ENCODE measurements at regions not wholly inside any gene's neighbourhood (a gene's known extent, or its start where the extent isn't known, plus 50 kb on each side); places are given as distances from the start of the nearest gene placed in this dataset.

DNA sequence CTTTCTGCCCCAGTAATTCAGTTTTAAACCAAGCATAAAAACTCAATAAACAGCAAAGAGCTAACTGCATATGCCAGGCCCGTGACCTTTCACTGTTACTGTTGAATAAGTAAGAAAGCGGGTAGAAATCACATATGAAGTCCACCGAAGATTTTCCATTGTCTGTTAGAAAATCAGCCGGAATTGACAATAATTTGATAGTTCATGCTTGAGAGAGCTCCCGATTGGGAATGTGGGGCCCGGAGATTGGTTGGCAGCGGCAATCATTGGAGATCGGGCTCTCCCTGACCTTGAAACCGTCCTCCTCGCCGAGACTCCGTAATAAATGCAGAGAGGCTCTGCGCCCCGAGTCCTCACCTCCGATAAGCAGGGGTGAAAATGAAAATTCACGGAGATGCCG lies 709.6 kb downstream of the BRD1 start:
- TF ChIP-seq, protein P1, sequence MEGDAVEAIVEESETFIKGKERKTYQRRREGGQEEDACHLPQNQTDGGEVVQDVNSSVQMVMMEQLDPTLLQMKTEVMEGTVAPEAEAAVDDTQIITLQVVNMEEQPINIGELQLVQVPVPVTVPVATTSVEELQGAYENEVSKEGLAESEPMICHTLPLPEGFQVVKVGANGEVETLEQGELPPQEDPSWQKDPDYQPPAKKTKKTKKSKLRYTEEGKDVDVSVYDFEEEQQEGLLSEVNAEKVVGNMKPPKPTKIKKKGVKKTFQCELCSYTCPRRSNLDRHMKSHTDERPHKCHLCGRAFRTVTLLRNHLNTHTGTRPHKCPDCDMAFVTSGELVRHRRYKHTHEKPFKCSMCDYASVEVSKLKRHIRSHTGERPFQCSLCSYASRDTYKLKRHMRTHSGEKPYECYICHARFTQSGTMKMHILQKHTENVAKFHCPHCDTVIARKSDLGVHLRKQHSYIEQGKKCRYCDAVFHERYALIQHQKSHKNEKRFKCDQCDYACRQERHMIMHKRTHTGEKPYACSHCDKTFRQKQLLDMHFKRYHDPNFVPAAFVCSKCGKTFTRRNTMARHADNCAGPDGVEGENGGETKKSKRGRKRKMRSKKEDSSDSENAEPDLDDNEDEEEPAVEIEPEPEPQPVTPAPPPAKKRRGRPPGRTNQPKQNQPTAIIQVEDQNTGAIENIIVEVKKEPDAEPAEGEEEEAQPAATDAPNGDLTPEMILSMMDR (conservative IDR thresholded peaks at IDR 0.05; ENCODE audit: low read depth, low read length), result no peak
- DNase-seq (ENCODE audit: low read depth), result no peak
- no peak overlapping the region for H3K4me3 ChIP-seq (ENCODE audit: low read depth, low read length)

DNA sequence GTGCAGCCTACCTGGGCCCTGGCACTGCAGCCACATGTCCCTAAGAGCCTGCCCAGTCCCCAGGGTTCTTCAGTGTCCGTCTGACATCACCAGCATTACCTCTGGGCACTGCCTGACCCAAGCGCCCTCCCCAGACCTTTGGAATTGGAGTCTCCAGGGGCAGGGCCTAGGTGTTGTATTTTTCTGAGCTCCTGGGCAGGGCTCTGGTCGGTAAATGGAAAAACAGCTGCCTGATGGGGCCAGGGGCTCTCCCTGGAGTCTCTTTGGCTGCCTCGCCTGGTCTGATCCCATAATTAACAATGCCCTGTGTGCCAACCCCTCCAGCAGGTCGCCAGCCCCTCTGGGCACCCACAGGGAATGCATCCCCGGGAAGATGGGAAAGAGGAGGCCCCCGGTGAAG lies 710.2 kb downstream of the BRD1 start:
- TF ChIP-seq, protein P1 (conservative IDR thresholded peaks at IDR 0.05; ENCODE audit: low read depth, low read length), result no peak
- no peak overlapping the region for H3K4me3 ChIP-seq (ENCODE audit: low read depth, low read length)

DNA sequence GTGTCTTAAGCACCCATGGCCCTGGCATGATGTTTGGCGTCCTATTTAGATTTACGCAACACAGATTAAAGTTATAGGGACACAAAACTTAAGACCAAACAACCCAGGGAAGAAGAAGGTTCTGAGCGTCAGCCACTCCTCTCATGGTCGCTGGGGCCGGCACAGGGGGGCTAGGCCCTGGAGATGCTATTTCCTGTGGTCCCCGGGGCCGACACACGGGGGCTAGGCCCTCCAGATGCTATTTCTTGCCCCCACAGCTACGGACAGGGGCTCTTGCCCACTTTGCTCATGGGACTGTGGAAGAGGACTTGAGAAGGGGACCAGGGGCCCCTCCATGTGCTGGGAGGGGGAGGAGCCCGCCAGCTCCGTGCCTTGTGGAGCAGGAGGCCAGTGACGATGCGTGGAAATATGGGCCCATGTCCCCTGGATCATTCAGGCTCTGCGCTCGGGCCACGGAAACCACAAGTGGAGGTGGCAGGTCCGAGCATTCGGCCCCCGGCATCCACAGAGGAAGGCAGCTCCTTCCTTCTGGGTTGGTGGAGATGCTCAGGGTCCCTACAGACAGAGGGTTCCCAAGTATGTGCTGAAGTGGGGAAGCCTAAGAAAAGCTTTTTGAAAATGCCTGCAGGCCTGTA lies 711.1 kb downstream of the BRD1 start:
- no peak overlapping the region for H3K4me3 ChIP-seq (ENCODE audit: low read depth, low read length)
- TF ChIP-seq, protein P1 (conservative IDR thresholded peaks at IDR 0.05; ENCODE audit: low read depth, low read length), result no peak
- no peak for DNase-seq (ENCODE audit: low read depth)

More for the DNA sequence above, 710.2 kb downstream of the BRD1 start:
- DNase-seq (ENCODE audit: low read depth), result no peak

DNA sequence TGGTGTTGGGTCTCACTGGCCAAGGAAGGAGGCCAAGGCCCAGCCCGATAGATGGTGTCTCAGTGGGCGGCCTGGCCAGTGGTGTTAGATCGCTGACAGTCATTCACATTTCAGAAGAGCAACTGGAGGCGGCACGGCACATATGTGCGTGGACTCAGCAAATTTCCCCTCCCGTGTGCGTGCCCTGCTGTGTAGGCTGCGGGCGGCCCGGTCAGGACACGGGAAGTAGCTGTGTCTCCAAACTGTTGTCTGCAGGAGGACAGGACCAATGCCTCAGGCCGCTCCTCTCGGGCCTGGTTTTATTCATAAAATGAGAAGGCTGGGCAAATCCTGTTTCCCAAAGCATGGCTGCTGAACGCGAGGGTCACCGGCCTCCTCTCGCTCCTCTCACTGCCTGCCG lies 711.7 kb downstream of the BRD1 start:
- H3K4me3 ChIP-seq (ENCODE audit: low read depth, low read length), result no peak overlapping the region
- TF ChIP-seq, protein P1 (conservative IDR thresholded peaks at IDR 0.05; ENCODE audit: low read depth, low read length), result no peak
- no peak for DNase-seq (ENCODE audit: low read depth)

DNA sequence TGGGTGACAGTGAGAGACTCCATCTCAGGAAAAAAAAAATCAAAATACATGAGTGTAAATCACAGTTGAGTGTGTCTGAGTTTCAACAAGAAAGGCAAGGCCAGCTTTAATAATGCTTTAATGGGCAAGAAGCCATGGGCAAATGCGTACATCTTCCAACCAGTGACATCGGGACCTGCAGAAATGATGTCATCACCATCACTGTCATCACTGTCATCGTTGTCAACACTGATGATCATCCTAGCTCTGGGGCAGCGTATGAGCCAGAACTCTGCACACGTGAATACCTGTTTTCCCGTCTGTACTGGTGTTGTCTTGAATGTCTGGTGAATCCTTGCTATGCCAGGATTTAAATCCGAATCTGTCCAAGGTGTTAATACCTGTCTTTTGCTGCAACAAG lies 712.5 kb downstream of the BRD1 start:
- DNase-seq (ENCODE audit: low read depth), result no peak
- TF ChIP-seq, protein P1 (conservative IDR thresholded peaks at IDR 0.05; ENCODE audit: low read depth, low read length), result no peak

DNA sequence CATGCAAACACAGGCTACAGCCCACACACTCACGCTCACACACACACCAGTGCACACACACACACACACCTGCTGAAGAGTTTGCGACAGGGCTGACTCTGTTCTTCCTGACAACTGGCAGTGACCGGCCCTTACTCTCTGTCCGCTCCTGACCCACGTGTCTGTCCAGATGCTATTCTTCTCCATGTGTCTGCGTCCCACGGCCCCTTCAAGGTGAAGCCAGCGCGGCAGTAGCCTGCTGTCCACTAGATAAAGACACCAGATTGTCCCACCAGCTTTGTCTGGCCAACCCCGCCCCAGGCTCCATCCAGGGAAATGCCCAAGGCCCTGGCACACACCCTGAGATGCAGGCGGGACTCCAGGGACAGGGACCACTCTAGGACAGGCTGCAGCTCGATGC lies 713.9 kb downstream of the BRD1 start:
- TF ChIP-seq, protein P1 (conservative IDR thresholded peaks at IDR 0.05; ENCODE audit: low read depth, low read length), result no peak
- no peak overlapping the region for H3K4me3 ChIP-seq (ENCODE audit: low read depth, low read length)
- no peak for DNase-seq (ENCODE audit: low read depth)

More for the DNA sequence above, 712.5 kb downstream of the BRD1 start:
- H3K4me3 ChIP-seq (ENCODE audit: low read depth, low read length), result no peak overlapping the region
